ENCODE measurements at regions not wholly inside any gene's neighbourhood (a gene's known extent, or its start where the extent isn't known, plus 50 kb on each side); places are given as distances from the start of the nearest gene placed in this dataset.

GRCh38 chr1:69459244-69459643 lies 108.5 kb upstream of the LRRC7 start:
- no peak for DNase-seq (ENCODE audit: low read depth in 1 of 2, low spot score in 1 of 2)
- FAIRE-seq = no peak
- ChIA-PET CTCF (no interaction called here), POLR2A (no interaction called here)
- Histone ChIP-seq H3K27ac (no peak overlapping the region), H3K9me3 (no peaks in the 10 kb centered on the region), H3K4me3 (no peak overlapping the region), H3K4me2 (no peak overlapping the region), H3K4me1 (no peaks in the 10 kb centered on the region)
- TF ChIP-seq RAD21 (conservative IDR thresholded peaks at IDR 0.05 in 1 of 2, IDR thresholded peaks at IDR 0.05 in 1 of 2) (no peak), EHMT2 (IDR thresholded peaks at IDR 0.05; ENCODE audit: low read depth) (no peak), CEBPB (IDR thresholded peaks at IDR 0.05) (no peak), PHF8 (IDR thresholded peaks at IDR 0.05; ENCODE audit: borderline replicate concordance, low read depth) (no peak), NFE2L2 (conservative IDR thresholded peaks at IDR 0.05; ENCODE audit: low read length) (no peak)
- no peak for ATAC-seq

GRCh38 chr1:69475021-69475420 lies 92.7 kb upstream of the LRRC7 start:
- Histone ChIP-seq H3K4me3 (no peak overlapping the region), H3K4me1 (no peaks in the 10 kb centered on the region), H3K27ac (no peak overlapping the region), H3K4me2 (no peak overlapping the region), H3K9me3 (no peaks in the 10 kb centered on the region)
- ATAC-seq (no peak), DNase-seq (ENCODE audit: low read depth in 1 of 2, low spot score in 1 of 2) (no peak), FAIRE-seq (no peak)
- TF ChIP-seq SREBF2 (IDR thresholded peaks at IDR 0.05) = no peak
- ChIA-PET CTCF (no interaction called here), POLR2A (no interaction called here)
- 5% methylated on average over 2 of the region's 2 CpGs for WGBS (ENCODE audit: missing lambda C conversion rate)

- WGBS (ENCODE audit: missing lambda C conversion rate) = 0% methylated on average over 1 of the region's 1 CpG
- Histone ChIP-seq H3K4me3 (no peak overlapping the region), H3K4me2 (no peak overlapping the region), H3K27ac (no peak overlapping the region), H3K4me1 (no peaks in the 10 kb centered on the region), H3K9me3 (no peaks in the 10 kb centered on the region)
- TF ChIP-seq ESRRA (IDR thresholded peaks at IDR 0.05; ENCODE audit: borderline replicate concordance, low read length) = no peak
- no peak for TF ChIP-seq CTCF (IDR thresholded peaks at IDR 0.05)
- DNase-seq (ENCODE audit: low read depth in 1 of 2, low spot score in 1 of 2) (no peak), FAIRE-seq (no peak), ATAC-seq (no peak)
- POLR2A ChIA-PET = no interaction called here
- CTCF ChIA-PET = no interaction called here
These were observed 88.0 kb upstream of the LRRC7 start for GRCh38 chr1:69479734-69480133.

GRCh38 chr1:69483246-69483645 lies 84.5 kb upstream of the LRRC7 start:
- H3K4me1 ChIP-seq = no peaks in the 10 kb centered on the region
- H3K4me2 ChIP-seq = no peak overlapping the region
- no peak for TF ChIP-seq NFE2L2 (conservative IDR thresholded peaks at IDR 0.05; ENCODE audit: low read length)
- no peak for TF ChIP-seq JUN (IDR thresholded peaks at IDR 0.05)
- no peak for TF ChIP-seq USF2 (IDR thresholded peaks at IDR 0.05)
- TF ChIP-seq EHMT2 (IDR thresholded peaks at IDR 0.05; ENCODE audit: low read depth) = no peak
- no peak for TF ChIP-seq CTCF (IDR thresholded peaks at IDR 0.05)
- no peak for TF ChIP-seq HDAC2 (IDR thresholded peaks at IDR 0.05)
- TF ChIP-seq KDM1A (IDR thresholded peaks at IDR 0.05; ENCODE audit: low read depth) = no peak
- no peak for TF ChIP-seq HEYL (CRISPR knock-in tag; IDR thresholded peaks at IDR 0.05)
- TF ChIP-seq CBX2 (IDR thresholded peaks at IDR 0.05; ENCODE audit: borderline replicate concordance, low read depth) = no peak
- TF ChIP-seq GATA3 (IDR thresholded peaks at IDR 0.05; ENCODE audit: borderline replicate concordance) = no peak
- TF ChIP-seq ATOH8 (CRISPR knock-in tag; IDR thresholded peaks at IDR 0.05; ENCODE audit: low read depth) = no peak
- no peak for TF ChIP-seq SMC3 (IDR thresholded peaks at IDR 0.05)
- TF ChIP-seq KDM5A (IDR thresholded peaks at IDR 0.05) = no peak
- no peak for TF ChIP-seq BCL3 (IDR thresholded peaks at IDR 0.05)
- no peak for TF ChIP-seq BHLHE40 (IDR thresholded peaks at IDR 0.05; ENCODE audit: low read depth, low read length)
- no peak for TF ChIP-seq ELK1 (IDR thresholded peaks at IDR 0.05; ENCODE audit: low read depth, low read length)
- no peak for TF ChIP-seq HOXA7 (CRISPR knock-in tag; IDR thresholded peaks at IDR 0.05)
- TF ChIP-seq CHD4 (IDR thresholded peaks at IDR 0.05; ENCODE audit: borderline replicate concordance) = no peak
- ATAC-seq (no peak), DNase-seq (ENCODE audit: low read depth in 1 of 2, low spot score in 1 of 2) (no peak), FAIRE-seq (no peak)
- WGBS (ENCODE audit: missing lambda C conversion rate) = 0% methylated on average over 2 of the region's 2 CpGs
- ChIA-PET POLR2A (no interaction called here), CTCF (no interaction called here)
- H3K27ac ChIP-seq = no peak overlapping the region
- H3K9me3 ChIP-seq = no peaks in the 10 kb centered on the region
- H3K4me3 ChIP-seq = no peak overlapping the region

All from A549 (cell line).